ENCODE measurements at regions not wholly inside any gene's neighbourhood (a gene's known extent, or its start where the extent isn't known, plus 50 kb on each side); places are given as distances from the start of the nearest gene placed in this dataset.

DNA sequence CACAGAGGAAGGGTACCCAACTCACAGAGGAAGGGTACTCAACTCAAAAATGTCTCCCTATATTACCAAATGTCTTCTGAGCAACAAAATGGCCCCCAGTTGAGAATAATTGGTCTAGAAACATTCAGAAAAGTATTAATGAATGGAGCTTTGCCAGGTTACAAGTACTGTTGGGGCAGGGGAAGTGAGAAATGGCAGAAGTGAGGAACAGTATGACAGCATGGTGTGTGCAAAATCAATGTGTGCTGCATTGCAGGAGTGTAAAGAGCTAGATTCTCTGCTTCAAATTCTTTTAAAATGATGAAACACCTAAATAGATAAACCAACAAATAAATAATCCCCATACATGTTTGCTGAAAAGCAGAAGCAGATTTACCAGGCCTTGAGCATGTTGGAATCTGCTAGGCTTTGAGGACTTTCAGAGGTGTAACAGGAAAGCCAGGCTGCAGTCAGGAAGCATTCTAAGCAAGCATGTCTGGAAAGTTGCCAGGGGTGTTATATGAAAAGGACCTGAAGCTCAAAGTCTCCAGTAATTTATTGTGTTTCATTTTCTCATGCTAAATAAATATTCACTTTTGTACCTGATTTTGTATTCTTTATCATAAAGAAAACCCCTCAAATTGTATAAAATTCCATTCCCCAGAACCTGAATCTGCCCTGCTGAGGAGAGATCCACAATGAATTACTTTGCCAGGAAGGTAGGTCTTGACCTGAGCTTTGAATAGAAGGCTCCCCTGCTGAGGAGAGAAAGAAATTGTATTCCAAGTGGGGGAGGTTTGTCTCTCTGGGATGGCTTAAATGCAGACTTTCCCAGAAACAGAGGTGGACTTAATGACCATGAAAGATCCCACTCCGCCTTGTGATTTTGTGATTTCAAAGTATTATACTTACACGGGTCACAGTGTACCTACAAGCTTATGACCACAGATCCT lies 265.0 kb upstream of the MARCKS start:
- DNase-seq (ENCODE audit: low read depth in 1 of 2, low spot score in 2 of 2), result no peak
- Histone ChIP-seq H3K27me3 (replicated peaks) (no peaks in the 10 kb centered on the region), H3K36me3 (no peaks in the 10 kb centered on the region), H3K4me1 (replicated peaks) (peaks cover 9% of the 10 kb centered on the region), H3K9me3 (replicated peaks) (no peaks in the 10 kb centered on the region), H3K4me3 (no peak overlapping the region), H3K27ac (no peak overlapping the region)

GRCh38 chr6:113594726-113595125 lies 262.4 kb upstream of the MARCKS start:
- Histone ChIP-seq H3K4me3 (no peak overlapping the region), H3K27me3 (replicated peaks) (no peaks in the 10 kb centered on the region), H3K9me3 (replicated peaks) (no peaks in the 10 kb centered on the region), H3K36me3 (no peaks in the 10 kb centered on the region), H3K4me1 (replicated peaks) (peaks cover 14% of the 10 kb centered on the region), H3K27ac (no peak overlapping the region)
- no peak for DNase-seq (ENCODE audit: low read depth in 1 of 2, low spot score in 2 of 2)

GRCh38 chr6:113595911-113596376 lies 261.2 kb upstream of the MARCKS start:
- H3K9me3 ChIP-seq (replicated peaks), result no peaks in the 10 kb centered on the region
- H3K4me1 ChIP-seq (replicated peaks), result peaks cover 14% of the 10 kb centered on the region
- no peaks in the 10 kb centered on the region for H3K36me3 ChIP-seq
- H3K27ac ChIP-seq, result no peak overlapping the region
- H3K27me3 ChIP-seq (replicated peaks), result no peaks in the 10 kb centered on the region
- no peak overlapping the region for H3K4me3 ChIP-seq
- no peak for DNase-seq (ENCODE audit: low read depth in 1 of 2, low spot score in 2 of 2)

GRCh38 chr6:113596387-113597230 lies 260.5 kb upstream of the MARCKS start:
- DNase-seq (ENCODE audit: low read depth in 1 of 2, low spot score in 2 of 2), result no peak
- Histone ChIP-seq H3K4me1 (replicated peaks) (peaks cover 14% of the 10 kb centered on the region), H3K27ac (no peak overlapping the region), H3K4me3 (no peak overlapping the region), H3K9me3 (replicated peaks) (no peaks in the 10 kb centered on the region), H3K27me3 (replicated peaks) (no peaks in the 10 kb centered on the region), H3K36me3 (no peaks in the 10 kb centered on the region)

DNA sequence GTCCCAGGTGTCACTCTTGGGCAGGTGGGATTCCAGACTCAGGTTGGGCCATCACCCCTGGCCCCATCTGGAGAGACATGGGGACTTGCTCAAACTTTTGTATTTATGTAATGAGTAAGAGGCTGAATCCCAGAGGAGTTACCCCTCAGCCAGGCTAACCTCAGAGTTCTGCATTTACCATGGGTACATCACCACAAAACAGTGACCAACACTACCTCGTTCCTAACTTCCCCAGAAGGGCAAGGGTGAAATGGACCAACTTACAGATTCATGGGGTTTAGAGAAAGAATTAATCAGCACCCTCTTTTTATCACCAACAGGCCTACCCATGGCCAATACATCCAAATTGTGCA lies 259.9 kb upstream of the MARCKS start:
- Histone ChIP-seq H3K9me3 (replicated peaks) (no peaks in the 10 kb centered on the region), H3K27me3 (replicated peaks) (no peaks in the 10 kb centered on the region), H3K4me1 (replicated peaks) (peaks cover 10% of the 10 kb centered on the region), H3K36me3 (no peaks in the 10 kb centered on the region), H3K27ac (no peak overlapping the region), H3K4me3 (no peak overlapping the region)
- DNase-seq (ENCODE audit: low read depth in 1 of 2, low spot score in 2 of 2), result no peak

- no peaks in the 10 kb centered on the region for H3K36me3 ChIP-seq
- peaks cover 10% of the 10 kb centered on the region for H3K4me1 ChIP-seq (replicated peaks)
- no peak overlapping the region for H3K27ac ChIP-seq
- H3K9me3 ChIP-seq (replicated peaks), result no peaks in the 10 kb centered on the region
- no peak overlapping the region for H3K4me3 ChIP-seq
- no peaks in the 10 kb centered on the region for H3K27me3 ChIP-seq (replicated peaks)
- no peak for DNase-seq (ENCODE audit: low read depth in 1 of 2, low spot score in 2 of 2)
Measured at GRCh38 chr6:113598786-113599185, 258.4 kb upstream of the MARCKS start.

DNA sequence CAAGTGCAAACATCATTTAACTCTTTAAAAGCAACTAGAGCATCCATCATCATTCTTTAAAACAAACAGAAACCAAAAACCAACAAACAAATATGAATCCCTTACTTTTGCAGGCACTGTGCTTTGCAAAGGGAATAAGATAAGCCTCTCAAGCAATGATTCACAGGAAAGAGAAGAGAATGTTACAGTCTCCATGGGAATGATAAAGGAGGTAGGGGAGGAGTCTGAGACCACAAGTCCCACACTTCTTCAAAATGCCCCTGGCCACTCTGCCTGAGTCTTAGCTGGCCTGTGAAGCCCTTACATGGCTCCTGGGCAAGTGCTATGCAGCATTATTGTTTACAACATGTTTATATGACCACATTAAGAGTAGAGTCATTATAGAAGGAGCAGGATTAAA lies 257.7 kb upstream of the MARCKS start:
- Histone ChIP-seq H3K27me3 (replicated peaks) (no peaks in the 10 kb centered on the region), H3K9me3 (replicated peaks) (no peaks in the 10 kb centered on the region), H3K36me3 (no peaks in the 10 kb centered on the region), H3K4me1 (replicated peaks) (peaks cover 10% of the 10 kb centered on the region), H3K4me3 (no peak overlapping the region), H3K27ac (no peak overlapping the region)
- no peak for DNase-seq (ENCODE audit: low read depth in 1 of 2, low spot score in 2 of 2)

DNA sequence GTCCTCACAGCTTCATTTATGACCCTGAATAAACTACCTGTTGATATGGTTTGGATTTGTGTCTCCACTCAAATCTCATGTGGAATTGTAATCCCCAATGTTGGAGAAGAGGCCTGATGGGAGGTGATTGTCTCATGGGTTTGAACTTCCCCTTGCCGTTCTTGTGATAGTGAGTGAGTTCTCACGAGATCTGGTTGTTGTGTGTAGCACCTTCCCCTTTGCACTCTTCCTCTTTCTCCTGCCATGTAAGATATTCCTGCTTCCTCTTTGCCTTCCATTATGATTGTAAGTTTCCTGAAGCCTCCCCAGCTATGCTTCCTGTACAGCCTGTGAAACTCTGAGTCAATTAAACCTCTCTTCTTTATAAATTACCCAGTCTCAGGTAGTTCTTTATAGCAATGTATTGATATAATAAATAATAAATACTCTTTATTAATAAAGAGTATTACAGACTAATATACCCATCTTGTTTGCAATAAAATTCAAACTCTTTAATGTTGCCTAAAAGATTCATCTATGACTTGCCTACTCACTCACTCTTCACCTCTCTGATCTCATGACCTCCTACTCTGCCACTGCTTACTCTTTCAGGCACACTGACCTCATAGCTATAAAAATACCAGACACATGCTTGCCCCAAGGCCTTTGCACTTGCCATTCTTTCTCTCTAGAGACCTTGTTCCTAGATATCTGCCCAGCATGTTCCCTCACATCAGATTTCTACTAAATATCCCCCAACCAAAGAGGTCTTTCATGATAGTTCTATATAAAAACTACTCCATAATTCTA lies 256.4 kb upstream of the MARCKS start:
- H3K36me3 ChIP-seq, result no peaks in the 10 kb centered on the region
- H3K9me3 ChIP-seq (replicated peaks), result no peaks in the 10 kb centered on the region
- no peak overlapping the region for H3K4me3 ChIP-seq
- no peak for DNase-seq (ENCODE audit: low read depth in 1 of 2, low spot score in 2 of 2)
- H3K4me1 ChIP-seq (replicated peaks), result peaks cover 10% of the 10 kb centered on the region
- no peak overlapping the region for H3K27ac ChIP-seq
- no peaks in the 10 kb centered on the region for H3K27me3 ChIP-seq (replicated peaks)

GRCh38 chr6:113607821-113608545 lies 249.2 kb upstream of the MARCKS start:
- Histone ChIP-seq H3K27me3 (replicated peaks) (no peaks in the 10 kb centered on the region), H3K9me3 (replicated peaks) (0 out of 2 replicates have a peak, but pooled peaks cover 2% of the 10 kb centered on the region), H3K4me3 (no peak overlapping the region), H3K36me3 (no peaks in the 10 kb centered on the region), H3K27ac (no peak overlapping the region), H3K4me1 (replicated peaks) (no peaks in the 10 kb centered on the region)
- DNase-seq (ENCODE audit: low read depth in 1 of 2, low spot score in 2 of 2), result no peak

DNA sequence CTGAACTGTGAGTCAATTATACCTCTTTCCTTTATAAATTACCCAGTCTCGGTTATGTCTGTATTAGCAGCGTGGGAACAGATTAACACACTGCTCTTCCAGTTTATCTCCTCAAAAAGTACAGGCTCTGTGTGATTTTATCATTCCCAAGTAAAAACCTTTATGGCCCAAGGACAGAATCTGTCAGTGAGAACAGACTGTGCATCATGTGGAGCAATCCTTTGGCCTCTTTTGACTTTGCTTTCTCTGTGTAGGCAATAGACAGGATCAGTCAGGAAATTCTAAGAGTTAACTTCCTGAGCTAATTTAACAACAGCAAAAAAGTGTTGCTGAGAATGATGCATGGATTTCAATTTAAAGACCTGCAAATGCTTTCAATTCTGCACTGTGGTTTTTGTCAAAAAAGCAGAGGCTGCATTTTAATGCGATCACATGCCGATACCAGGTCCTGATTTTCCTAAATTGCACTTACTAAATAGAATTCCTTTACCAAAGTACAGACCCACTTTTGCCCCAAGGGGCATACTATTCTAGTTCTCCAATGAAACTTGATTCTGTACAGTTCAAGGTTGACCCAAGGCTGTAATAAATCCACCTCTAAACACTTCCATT lies 246.7 kb upstream of the MARCKS start:
- H3K36me3 ChIP-seq, result no peaks in the 10 kb centered on the region
- no peaks in the 10 kb centered on the region for H3K4me1 ChIP-seq (replicated peaks)
- H3K9me3 ChIP-seq (replicated peaks), result 0 out of 2 replicates have a peak, but pooled peaks cover 2% of the 10 kb centered on the region
- no peaks in the 10 kb centered on the region for H3K27me3 ChIP-seq (replicated peaks)
- no peak overlapping the region for H3K4me3 ChIP-seq
- no peak for DNase-seq (ENCODE audit: low read depth in 1 of 2, low spot score in 2 of 2)
- H3K27ac ChIP-seq, result no peak overlapping the region

- no peak for DNase-seq (ENCODE audit: low read depth in 1 of 2, low spot score in 2 of 2)
- no peak overlapping the region for H3K4me3 ChIP-seq
- no peaks in the 10 kb centered on the region for H3K27me3 ChIP-seq (replicated peaks)
- 0 out of 2 replicates have a peak, but pooled peaks cover 4% of the 10 kb centered on the region for H3K4me1 ChIP-seq (replicated peaks)
- no peak overlapping the region for H3K27ac ChIP-seq
- 0 out of 2 replicates have a peak, but pooled peaks cover 2% of the 10 kb centered on the region for H3K9me3 ChIP-seq (replicated peaks)
- H3K36me3 ChIP-seq, result no peaks in the 10 kb centered on the region
Measured at GRCh38 chr6:113616701-113617274, 240.4 kb upstream of the MARCKS start.

- Histone ChIP-seq H3K4me3 (no peak overlapping the region), H3K27ac (no peak overlapping the region), H3K4me1 (replicated peaks) (0 out of 2 replicates have a peak, but pooled peaks cover 4% of the 10 kb centered on the region), H3K27me3 (replicated peaks) (no peaks in the 10 kb centered on the region), H3K9me3 (replicated peaks) (no peaks in the 10 kb centered on the region), H3K36me3 (no peaks in the 10 kb centered on the region)
- no peak for DNase-seq (ENCODE audit: low read depth in 1 of 2, low spot score in 2 of 2)
Measured at GRCh38 chr6:113619077-113619476, 238.1 kb upstream of the MARCKS start.

Data from SJSA1 (cell line).